Spinal cord (tissue), 9 donors: ENCODE measurements at regions not wholly inside any gene's neighbourhood (a gene's known extent, or its start where the extent isn't known, plus 50 kb on each side); places are given as distances from the start of the nearest gene placed in this dataset.
A peak's percentile ranks its signal among the peaks of the same experiment; 100 is the strongest.

ENCODE experiments used
- DNase-seq, 6 donors: peaks; one replicate each; pipeline versions ENCODE4 v3.0.0 to v3.0.0-alpha.2; 2013 to 2015; ENCODE audit warnings: low spot score in 6 of 6, low read depth in 4 of 6
- H3K27ac ChIP-seq: one replicate; pipeline ENCODE4 v1.5.1; 2013; ENCODE audit warnings: low read depth, low read length, control low read depth
- H3K27me3 ChIP-seq: one replicate; pipeline ENCODE4 v1.6.1; 2013; ENCODE audit warnings: low read length; ENCODE audit not compliant: control insufficient read depth, insufficient read depth
- H3K36me3 ChIP-seq: one replicate; pipeline ENCODE4 v1.6.1; 2013; ENCODE audit warnings: low read length; ENCODE audit not compliant: control insufficient read depth, insufficient read depth
- H3K4me1 ChIP-seq: one replicate; pipeline ENCODE4 v1.6.1; 2013; ENCODE audit warnings: low read length; ENCODE audit not compliant: control insufficient read depth, insufficient read depth
- H3K4me3 ChIP-seq: one replicate; pipeline ENCODE4 v1.5.1; 2013; ENCODE audit warnings: low read depth, low read length, control low read depth
- H3K9me3 ChIP-seq: one replicate; pipeline ENCODE4 v1.6.1; 2013; ENCODE audit warnings: low read length; ENCODE audit not compliant: control insufficient read depth, insufficient read depth
- WGBS: methylation state at CpG from one replicate; pipeline ENCODE4 v1.1.5; 2013; ENCODE audit warnings: missing lambda C conversion rate; ENCODE audit not compliant: insufficient coverage; 5-methylcytosine and 5-hydroxymethylcytosine counted together
- donor health status: healthy.

GRCh38 chr5:161235569-161235968, 311.0 kb downstream of the GABRB2 start:
- Histone ChIP-seq H3K9me3 (no peaks in the 10 kb centered on the region), H3K27me3 (no peaks in the 10 kb centered on the region), H3K27ac (no peak overlapping the region), H3K36me3 (no peaks in the 10 kb centered on the region), H3K4me3 (no peak overlapping the region), H3K4me1 (no peaks in the 10 kb centered on the region)
- DNase-seq: no peak
- WGBS: no CpG with 5 or more reads among the region's 1 CpG

- Histone ChIP-seq H3K27ac (no peak overlapping the region), H3K4me1 (no peaks in the 10 kb centered on the region), H3K9me3 (no peaks in the 10 kb centered on the region), H3K27me3 (no peaks in the 10 kb centered on the region), H3K36me3 (no peaks in the 10 kb centered on the region), H3K4me3 (no peak overlapping the region)
- DNase-seq: peak in 1 of 6 donors; percentile 8
- no CpG with 5 or more reads among the region's 1 CpG for WGBS
Measured at GRCh38 chr5:161233553-161233952, 313.0 kb downstream of the GABRB2 start.

GRCh38 chr5:161230221-161230620, 316.3 kb downstream of the GABRB2 start:
- Histone ChIP-seq H3K4me1 (no peaks in the 10 kb centered on the region), H3K9me3 (no peaks in the 10 kb centered on the region), H3K36me3 (no peaks in the 10 kb centered on the region), H3K4me3 (no peak overlapping the region), H3K27me3 (no peaks in the 10 kb centered on the region), H3K27ac (no peak overlapping the region)
- no peak for DNase-seq
- 50% methylated on average over 1 of the region's 3 CpGs for WGBS

GRCh38 chr5:161219816-161220215, 326.7 kb downstream of the GABRB2 start:
- H3K27ac ChIP-seq: no peak overlapping the region
- no peaks in the 10 kb centered on the region for H3K27me3 ChIP-seq
- no peak overlapping the region for H3K4me3 ChIP-seq
- no peaks in the 10 kb centered on the region for H3K4me1 ChIP-seq
- H3K36me3 ChIP-seq: no peaks in the 10 kb centered on the region
- no peak for DNase-seq
- peaks cover 6% of the 10 kb centered on the region for H3K9me3 ChIP-seq
- 83% methylated on average over 3 of the region's 4 CpGs for WGBS

GRCh38 chr5:161216877-161217276, 329.6 kb downstream of the GABRB2 start:
- H3K27ac ChIP-seq: no peak overlapping the region

GRCh38 chr5:161212123-161212712, 334.3 kb downstream of the GABRB2 start:
- no CpG with 5 or more reads among the region's 1 CpG for WGBS
- no peaks in the 10 kb centered on the region for H3K36me3 ChIP-seq
- H3K27me3 ChIP-seq: no peaks in the 10 kb centered on the region
- no peak for DNase-seq
- H3K27ac ChIP-seq: no peak overlapping the region
- no peak overlapping the region for H3K4me3 ChIP-seq
- no peaks in the 10 kb centered on the region for H3K9me3 ChIP-seq
- no peaks in the 10 kb centered on the region for H3K4me1 ChIP-seq

More at GRCh38 chr5:161216877-161217276, 329.6 kb downstream of the GABRB2 start:
- Histone ChIP-seq H3K4me1 (no peaks in the 10 kb centered on the region), H3K27me3 (no peaks in the 10 kb centered on the region), H3K4me3 (no peak overlapping the region), H3K9me3 (peaks cover under 1% of the 10 kb centered on the region), H3K36me3 (no peaks in the 10 kb centered on the region)
- DNase-seq: no peak
- 78% methylated on average over 2 of the region's 3 CpGs for WGBS

- Histone ChIP-seq H3K27me3 (no peaks in the 10 kb centered on the region), H3K4me3 (no peak overlapping the region), H3K9me3 (no peaks in the 10 kb centered on the region), H3K27ac (no peak overlapping the region), H3K36me3 (no peaks in the 10 kb centered on the region), H3K4me1 (no peaks in the 10 kb centered on the region)
- DNase-seq: peak in 1 of 6 donors; percentile 26
Measured at GRCh38 chr5:161201558-161201957, 345.0 kb downstream of the GABRB2 start.

- Histone ChIP-seq H3K9me3 (no peaks in the 10 kb centered on the region), H3K27me3 (no peaks in the 10 kb centered on the region), H3K27ac (no peak overlapping the region), H3K36me3 (no peaks in the 10 kb centered on the region), H3K4me1 (no peaks in the 10 kb centered on the region), H3K4me3 (no peak overlapping the region)
- DNase-seq: no peak
- 47% methylated on average over 2 of the region's 2 CpGs for WGBS
Measured at GRCh38 chr5:161190778-161191177, 338.8 kb upstream of the ATP10B start.

GRCh38 chr5:161190086-161190485, 338.1 kb upstream of the ATP10B start:
- H3K36me3 ChIP-seq: no peaks in the 10 kb centered on the region
- H3K9me3 ChIP-seq: no peaks in the 10 kb centered on the region
- no peaks in the 10 kb centered on the region for H3K4me1 ChIP-seq
- no peak overlapping the region for H3K4me3 ChIP-seq
- no peak overlapping the region for H3K27ac ChIP-seq
- DNase-seq: no peak
- WGBS: no CpG with 5 or more reads among the region's 3 CpGs
- no peaks in the 10 kb centered on the region for H3K27me3 ChIP-seq

GRCh38 chr5:161189452-161189851, 337.4 kb upstream of the ATP10B start:
- no peak for DNase-seq
- Histone ChIP-seq H3K27ac (no peak overlapping the region), H3K4me3 (no peak overlapping the region), H3K36me3 (no peaks in the 10 kb centered on the region), H3K9me3 (no peaks in the 10 kb centered on the region), H3K4me1 (no peaks in the 10 kb centered on the region), H3K27me3 (no peaks in the 10 kb centered on the region)
- no CpG with 5 or more reads among the region's 1 CpG for WGBS
